HEK293 (cell line): ENCODE measurements at regions not wholly inside any gene's neighbourhood (a gene's known extent, or its start where the extent isn't known, plus 50 kb on each side); places are given as distances from the start of the nearest gene placed in this dataset.

Experiments used
- CTCF ChIP-seq: fragments of 450-650 bp; formaldehyde crosslinking; IDR thresholded peaks from 2 replicates; pipeline ENCODE4 v1.5.1; 2016; ENCODE audit warnings: missing biosample characterization, missing genetic modification characterization
- HOXD13 ChIP-seq: sonication (generic); formaldehyde crosslinking; IDR thresholded peaks from 2 replicates; pipeline ENCODE4 v1.8.0; 2022; ENCODE audit warnings: missing genetic modification reagents, borderline replicate concordance
- PRDM10 ChIP-seq: fragments of 450-650 bp; formaldehyde crosslinking; IDR thresholded peaks from 2 replicates; pipeline ENCODE4 v1.5.1; 2016; ENCODE audit warnings: missing biosample characterization, missing genetic modification characterization
- REPIN1 ChIP-seq: fragments of 450-650 bp; formaldehyde crosslinking; IDR thresholded peaks from 2 replicates; pipeline ENCODE4 v1.5.1; 2017; ENCODE audit warnings: missing biosample characterization, missing genetic modification characterization, low read depth
- TCF7L2 ChIP-seq: IDR thresholded peaks from 2 replicates; pipeline ENCODE4 v1.6.1; 2011; ENCODE audit warnings: low read depth, mild to moderate bottlenecking, inconsistent platforms, low read length, moderate library complexity, borderline replicate concordance
- ZBTB7A ChIP-seq: fragments of 450-650 bp; formaldehyde crosslinking; IDR thresholded peaks from 2 replicates; pipeline ENCODE4 v1.5.1; 2016; ENCODE audit warnings: low read depth, missing biosample characterization, missing genetic modification characterization
- ZNF510 ChIP-seq: fragments of 450-650 bp; formaldehyde crosslinking; IDR thresholded peaks from 2 replicates; pipeline ENCODE4 v1.5.1; 2018; ENCODE audit warnings: mild to moderate bottlenecking, missing genetic modification characterization, missing biosample characterization; ENCODE audit not compliant: insufficient replicate concordance
- ZNF544 ChIP-seq: fragments of 450-650 bp; formaldehyde crosslinking; IDR thresholded peaks from 2 replicates; pipeline ENCODE4 v1.5.0; 2017; ENCODE audit warnings: missing biosample characterization, missing genetic modification characterization

DNA sequence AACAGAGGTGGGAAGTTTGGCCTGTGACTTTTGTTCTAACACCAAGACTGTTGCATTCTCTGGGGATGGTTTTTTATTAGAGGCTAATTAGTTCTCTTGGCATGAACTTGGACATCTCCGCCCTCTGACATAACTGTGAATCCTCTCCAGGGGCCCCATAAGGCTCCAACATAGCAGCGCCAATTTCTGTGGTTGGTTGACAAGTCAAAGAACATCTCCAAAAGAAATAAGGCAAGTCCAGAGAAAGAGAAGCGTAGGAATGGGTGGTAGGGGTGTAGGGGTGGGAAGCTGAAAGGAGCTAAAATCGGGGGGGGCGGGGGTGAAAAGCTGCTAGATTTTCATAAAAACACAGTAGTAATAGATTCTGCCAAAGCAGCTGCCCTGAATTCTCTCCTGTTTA is 81.0 kb upstream of the DAB2 start:
- TF ChIP-seq HOXD13 (CRISPR knock-in tag), result no peak
- no peak for TF ChIP-seq ZBTB7A (tag by site-specific recombination)
- TF ChIP-seq ZNF510 (tag by site-specific recombination), result no peak
- TF ChIP-seq CTCF, result no peak
- TF ChIP-seq TCF7L2, result no peak
- no peak for TF ChIP-seq PRDM10
- TF ChIP-seq ZNF544 (tag by site-specific recombination), result no peak
- TF ChIP-seq REPIN1 (tag by site-specific recombination), result no peak
